HCT116 (cell line): ENCODE measurements at regions not wholly inside any gene's neighbourhood (a gene's known extent, or its start where the extent isn't known, plus 50 kb on each side); places are given as distances from the start of the nearest gene placed in this dataset.

Source experiments
- ATAC-seq: fragments of 200-7000 bp; cut with Tn5 transposase; 2 replicates; pipeline ENCODE4 v1.9.1; 2020; ENCODE audit warnings: mild to moderate bottlenecking, moderate library complexity
- BruUV-seq: library from RNA; stranded (reverse); fragments of 400-500 nt; replicated peaks from 2 replicates; lab custom pipeline; 2021; lab: Mats Ljungman, UMichigan
- CTCF ChIA-PET: fragments of 300-600 bp; sonication (Branson Sonifier 250); formaldehyde crosslinking; loops from one replicate; lab custom pipeline; 2021; ENCODE audit warnings: antibody characterized with exemption; lab: Charles Lee
- POLR2A ChIA-PET: fragments of 300-600, 350-600 bp; sonication (Branson Sonifier 250); formaldehyde crosslinking; loops from one replicate; lab custom pipeline; 2021; ENCODE audit warnings: antibody characterized with exemption; lab: Charles Lee
- RAD21 ChIA-PET, 2 experiments: fragments of 300-600 bp; sonication (Branson Sonifier 250); formaldehyde crosslinking; loops; one replicate each; lab custom pipeline; 2023; ENCODE audit warnings: low total read pairs in 2 of 2; ENCODE audit not compliant: uncharacterized antibody in 2 of 2, unreplicated experiment in 2 of 2, low non-redundant PET in 1 of 2; lab: Charles Lee
- DNase-seq: peaks from one replicate; pipeline ENCODE4 v3.0.0-alpha.2; 2010; ENCODE audit warnings: low read depth, low spot score
- H2AFZ ChIP-seq: fragments of 200-600 bp; shearing (Covaris generic), sonication (generic); 2 replicates; pipeline ENCODE4 v1.6.1; 2017; ENCODE audit warnings: low read depth, mixed run types, mixed read lengths, antibody characterized with exemption, low read length; ENCODE audit not compliant: poor library complexity, severe bottlenecking
- H3K27ac ChIP-seq: 2 replicates; pipeline ENCODE4 v1.5.1; 2012; ENCODE audit warnings: low read depth, low read length
- H3K27me3 ChIP-seq: fragments of 200-600 bp; sonication (generic); 2 replicates; pipeline ENCODE4 v1.6.1; 2016; ENCODE audit warnings: mixed run types, low read length, mixed read lengths; ENCODE audit not compliant: insufficient read depth
- H3K36me3 ChIP-seq, 2 experiments: fragments of 200-500 bp in 1 of 2; fragments of 200-600 bp in 1 of 2; sonication (Bioruptor generic) in 1 of 2; sonication (generic) in 1 of 2; 2 replicates each; pipeline versions ENCODE4 v1.5.1 to v1.6.1; 2014 to 2016; ENCODE audit warnings: low read length in 2 of 2, inconsistent platforms in 1 of 2, mixed read lengths in 1 of 2, mixed run types in 1 of 2; ENCODE audit not compliant: insufficient read depth in 2 of 2, control insufficient read depth in 1 of 2
- H3K4me1 ChIP-seq, 2 experiments: fragments of 200-600 bp in 1 of 2; sonication (generic) in 1 of 2; 2 replicates each; pipeline versions ENCODE4 v1.5.1 to v1.6.1; 2012 to 2017; ENCODE audit warnings: low read length in 2 of 2, inconsistent platforms in 1 of 2, mild to moderate bottlenecking in 1 of 2, mixed read lengths in 1 of 2, mixed run types in 1 of 2, moderate library complexity in 1 of 2; ENCODE audit not compliant: insufficient read depth in 2 of 2, control insufficient read depth in 1 of 2
- H3K4me2 ChIP-seq: fragments of 200-600 bp; sonication (generic); 2 replicates; pipeline ENCODE4 v1.6.1; 2017; ENCODE audit warnings: mixed run types, low read length, mixed read lengths
- H3K4me3 ChIP-seq, 2 experiments: fragments of 200-600 bp in 1 of 2; sonication (generic) in 1 of 2; replicated peaks in 1 of 2; 2 replicates each; pipeline ENCODE4 v1.5.1; 2011 to 2016; ENCODE audit warnings: low read length in 2 of 2, control low read depth in 1 of 2, low read depth in 1 of 2, mild to moderate bottlenecking in 1 of 2, mixed read lengths in 1 of 2, mixed run types in 1 of 2
- H3K79me2 ChIP-seq: fragments of 200-600 bp; sonication (generic); 2 replicates; pipeline ENCODE4 v1.6.1; 2017; ENCODE audit warnings: mild to moderate bottlenecking, mixed run types, low read length, moderate library complexity, mixed read lengths; ENCODE audit not compliant: insufficient read depth
- H3K9ac ChIP-seq: fragments of 200-600 bp; sonication (generic); 2 replicates; pipeline ENCODE4 v1.6.1; 2016; ENCODE audit warnings: low read length, mixed read lengths
- H3K9me2 ChIP-seq: fragments of 200-600 bp; sonication (generic), shearing (Covaris generic); 2 replicates; pipeline ENCODE4 v1.6.1; 2017; ENCODE audit warnings: mixed run types, mild to moderate bottlenecking, moderate library complexity; ENCODE audit not compliant: insufficient read depth
- H3K9me3 ChIP-seq, 2 experiments: fragments of 200-500 bp in 1 of 2; fragments of 200-600 bp in 1 of 2; sonication (Bioruptor generic) in 1 of 2; sonication (generic) in 1 of 2; 2 replicates each; pipeline ENCODE4 v1.6.1; 2014 to 2017; ENCODE audit warnings: low read length in 2 of 2, mixed read lengths in 2 of 2, inconsistent platforms in 1 of 2, low read depth in 1 of 2, mild to moderate bottlenecking in 1 of 2, mixed run types in 1 of 2, moderate library complexity in 1 of 2; ENCODE audit not compliant: control insufficient read depth in 1 of 2, insufficient read depth in 1 of 2
- H4K20me1 ChIP-seq: fragments of 200-600 bp; sonication (generic), shearing (Covaris generic); 2 replicates; pipeline ENCODE4 v1.6.1; 2017; ENCODE audit warnings: mixed run types, mild to moderate bottlenecking, moderate library complexity; ENCODE audit not compliant: insufficient read depth
- CBX3 ChIP-seq: IDR thresholded peaks from 2 replicates; pipeline ENCODE4 v1.6.1; 2012; ENCODE audit warnings: low read depth
- EGR1 ChIP-seq: IDR thresholded peaks from 2 replicates; pipeline ENCODE4 v1.6.1; 2012; ENCODE audit warnings: low read depth
- ELF1 ChIP-seq: IDR thresholded peaks from 2 replicates; pipeline ENCODE4 v1.6.1; 2012; ENCODE audit warnings: low read depth, borderline replicate concordance
- EZH2 ChIP-seq: fragments of 200-600 bp; sonication (generic); IDR thresholded peaks from 2 replicates; pipeline ENCODE4 v1.6.1; 2017; ENCODE audit warnings: antibody characterized with exemption, mixed run types
- EZH2phosphoT487 ChIP-seq: fragments of 200-600 bp; IDR thresholded peaks from 2 replicates; pipeline ENCODE4 v1.6.1; 2018; ENCODE audit warnings: antibody characterized with exemption, borderline replicate concordance
- FOSL1 ChIP-seq: IDR thresholded peaks from 2 replicates; pipeline ENCODE4 v1.6.1; 2012; ENCODE audit warnings: low read depth
- POLR2A ChIP-seq: IDR thresholded peaks from 2 replicates; pipeline ENCODE4 v1.7.0; 2011; ENCODE audit warnings: borderline replicate concordance; ENCODE audit not compliant: insufficient read depth, insufficient read length; ENCODE audit errors: extremely low read depth
- POLR2AphosphoS5 ChIP-seq: IDR thresholded peaks from 2 replicates; pipeline ENCODE4 v1.6.1; 2011; ENCODE audit warnings: mild to moderate bottlenecking, low read depth, low read length, moderate library complexity
- SRF ChIP-seq: IDR thresholded peaks from 2 replicates; pipeline ENCODE4 v1.6.1; 2012; ENCODE audit warnings: low read depth
- TCF7L2 ChIP-seq: IDR thresholded peaks from 2 replicates; pipeline ENCODE4 v1.7.0; 2011; ENCODE audit warnings: borderline replicate concordance, inconsistent platforms; ENCODE audit not compliant: insufficient read depth, insufficient read length; ENCODE audit errors: extremely low read depth
- YY1 ChIP-seq: IDR thresholded peaks from 2 replicates; pipeline ENCODE4 v1.6.1; 2011; ENCODE audit warnings: low read length, low read depth, moderate library complexity, mild to moderate bottlenecking; ENCODE audit not compliant: insufficient replicate concordance; ENCODE audit errors: extremely low read depth
- ZBTB33 ChIP-seq: IDR thresholded peaks from 2 replicates; pipeline ENCODE4 v1.6.1; 2011; ENCODE audit warnings: mild to moderate bottlenecking, low read length, moderate library complexity; ENCODE audit not compliant: insufficient replicate concordance; ENCODE audit errors: extremely low read depth
- ZFX ChIP-seq: fragments of 450-650 bp; IDR thresholded peaks from 2 replicates; pipeline ENCODE4 v1.6.1; 2017
- ZNF274 ChIP-seq: fragments of 200-500 bp; sonication (Bioruptor generic); IDR thresholded peaks from 2 replicates; pipeline ENCODE4 v1.6.1; 2014; ENCODE audit warnings: mild to moderate bottlenecking, low read depth, low read length, inconsistent platforms
- intact Hi-C: fragments of 100-400 bp; cut with micrococcal nuclease; formaldehyde crosslinking; loops from 2 replicates; pipeline ENCODE4 v1.10.0; 2022
- TF ChIP-seq, protein P1 (sequence below): IDR thresholded peaks from 2 replicates; pipeline ENCODE4 v1.6.1; 2012
- TF ChIP-seq, protein P2 (sequence below): IDR thresholded peaks from 2 replicates; pipeline ENCODE4 v1.6.1; 2012; ENCODE audit warnings: low read depth

DNA sequence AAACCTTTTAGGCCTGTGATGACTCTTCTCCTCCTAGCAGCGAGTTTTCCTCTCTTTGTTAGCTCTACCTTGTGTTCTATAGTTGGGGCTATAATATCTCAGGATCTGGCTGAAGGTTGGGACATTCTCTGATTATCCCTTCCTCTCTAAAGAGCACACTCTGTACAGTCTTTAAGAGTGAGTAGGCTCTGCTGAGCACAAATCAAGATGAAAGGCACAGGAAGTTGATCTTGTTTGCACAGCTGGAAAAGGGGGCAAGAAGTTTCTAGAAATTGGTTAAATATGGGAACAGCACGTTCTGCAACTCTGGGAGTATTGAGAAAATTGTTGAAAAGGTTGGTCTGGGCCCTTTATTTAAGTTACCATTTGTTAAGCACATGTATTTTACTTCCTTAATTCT, 240.9 kb downstream of the CDH11 start:
- H2AFZ ChIP-seq = no peak overlapping the region
- H3K9me3 ChIP-seq = peaks cover 14 to 23% of the 10 kb centered on the region in 2 experiments; a peak in 2 of 4 replicates
- H3K27me3 ChIP-seq = no peaks in the 10 kb centered on the region
- CTCF ChIA-PET = no interaction called here
- no peak for ATAC-seq
- no peak overlapping the region for H3K4me2 ChIP-seq
- no peaks in the 10 kb centered on the region for H3K79me2 ChIP-seq
- no TSS peak for BruUV-seq
- RAD21 ChIA-PET = no interaction called here
- intact Hi-C loops = no loop called here
- no peak overlapping the region for H3K9ac ChIP-seq
- POLR2A ChIA-PET = no interaction called here
- no peak overlapping the region for H3K27ac ChIP-seq
- TF ChIP-seq YY1 = no peak
- no peak for TF ChIP-seq POLR2A
- TF ChIP-seq, protein P1, sequence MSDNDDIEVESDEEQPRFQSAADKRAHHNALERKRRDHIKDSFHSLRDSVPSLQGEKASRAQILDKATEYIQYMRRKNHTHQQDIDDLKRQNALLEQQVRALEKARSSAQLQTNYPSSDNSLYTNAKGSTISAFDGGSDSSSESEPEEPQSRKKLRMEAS = no peak
- no peak for TF ChIP-seq CBX3
- no peak for TF ChIP-seq ZNF274
- TF ChIP-seq POLR2AphosphoS5 = no peak
- no peak for TF ChIP-seq EZH2phosphoT487
- no peak for TF ChIP-seq ZFX
- no peak for TF ChIP-seq ELF1
- no peaks in the 10 kb centered on the region for H3K36me3 ChIP-seq
- H3K4me1 ChIP-seq = no peaks in the 10 kb centered on the region
- DNase-seq = no peak
- no peaks in the 10 kb centered on the region for H3K9me2 ChIP-seq
- H3K4me3 ChIP-seq = no peak overlapping the region
- no peaks in the 10 kb centered on the region for H4K20me1 ChIP-seq

GRCh38 chr16:64880006-64880405, 241.9 kb downstream of the CDH11 start:
- Histone ChIP-seq H3K9me2 (no peaks in the 10 kb centered on the region), H3K79me2 (no peaks in the 10 kb centered on the region), H3K4me2 (no peak overlapping the region), H3K9me3 (peaks cover 11 to 28% of the 10 kb centered on the region in 2 experiments; a peak in 2 of 4 replicates), H3K36me3 (no peaks in the 10 kb centered on the region), H2AFZ (no peak overlapping the region), H3K27ac (no peak overlapping the region), H3K27me3 (no peaks in the 10 kb centered on the region), H4K20me1 (no peaks in the 10 kb centered on the region), H3K9ac (no peak overlapping the region), H3K4me3 (no peak overlapping the region), H3K4me1 (no peaks in the 10 kb centered on the region)
- CTCF ChIA-PET = no interaction called here
- intact Hi-C loops = no loop called here
- POLR2A ChIA-PET = no interaction called here
- no peak for DNase-seq
- RAD21 ChIA-PET = no interaction called here
- ATAC-seq = no peak
- BruUV-seq = no TSS peak
- TF ChIP-seq, protein P1 = no peak
- TF ChIP-seq EGR1 = no peak
- TF ChIP-seq POLR2A = no peak
- no peak for TF ChIP-seq ZFX
- TF ChIP-seq CBX3 = no peak
- no peak for TF ChIP-seq TCF7L2
- TF ChIP-seq ZBTB33 = no peak
- TF ChIP-seq, protein P2, sequence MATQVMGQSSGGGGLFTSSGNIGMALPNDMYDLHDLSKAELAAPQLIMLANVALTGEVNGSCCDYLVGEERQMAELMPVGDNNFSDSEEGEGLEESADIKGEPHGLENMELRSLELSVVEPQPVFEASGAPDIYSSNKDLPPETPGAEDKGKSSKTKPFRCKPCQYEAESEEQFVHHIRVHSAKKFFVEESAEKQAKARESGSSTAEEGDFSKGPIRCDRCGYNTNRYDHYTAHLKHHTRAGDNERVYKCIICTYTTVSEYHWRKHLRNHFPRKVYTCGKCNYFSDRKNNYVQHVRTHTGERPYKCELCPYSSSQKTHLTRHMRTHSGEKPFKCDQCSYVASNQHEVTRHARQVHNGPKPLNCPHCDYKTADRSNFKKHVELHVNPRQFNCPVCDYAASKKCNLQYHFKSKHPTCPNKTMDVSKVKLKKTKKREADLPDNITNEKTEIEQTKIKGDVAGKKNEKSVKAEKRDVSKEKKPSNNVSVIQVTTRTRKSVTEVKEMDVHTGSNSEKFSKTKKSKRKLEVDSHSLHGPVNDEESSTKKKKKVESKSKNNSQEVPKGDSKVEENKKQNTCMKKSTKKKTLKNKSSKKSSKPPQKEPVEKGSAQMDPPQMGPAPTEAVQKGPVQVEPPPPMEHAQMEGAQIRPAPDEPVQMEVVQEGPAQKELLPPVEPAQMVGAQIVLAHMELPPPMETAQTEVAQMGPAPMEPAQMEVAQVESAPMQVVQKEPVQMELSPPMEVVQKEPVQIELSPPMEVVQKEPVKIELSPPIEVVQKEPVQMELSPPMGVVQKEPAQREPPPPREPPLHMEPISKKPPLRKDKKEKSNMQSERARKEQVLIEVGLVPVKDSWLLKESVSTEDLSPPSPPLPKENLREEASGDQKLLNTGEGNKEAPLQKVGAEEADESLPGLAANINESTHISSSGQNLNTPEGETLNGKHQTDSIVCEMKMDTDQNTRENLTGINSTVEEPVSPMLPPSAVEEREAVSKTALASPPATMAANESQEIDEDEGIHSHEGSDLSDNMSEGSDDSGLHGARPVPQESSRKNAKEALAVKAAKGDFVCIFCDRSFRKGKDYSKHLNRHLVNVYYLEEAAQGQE = no peak
- TF ChIP-seq FOSL1 = no peak
- no peak for TF ChIP-seq EZH2
- no peak for TF ChIP-seq SRF
